ENCODE measurements at regions not wholly inside any gene's neighbourhood (a gene's known extent, or its start where the extent isn't known, plus 50 kb on each side); places are given as distances from the start of the nearest gene placed in this dataset.

DNA sequence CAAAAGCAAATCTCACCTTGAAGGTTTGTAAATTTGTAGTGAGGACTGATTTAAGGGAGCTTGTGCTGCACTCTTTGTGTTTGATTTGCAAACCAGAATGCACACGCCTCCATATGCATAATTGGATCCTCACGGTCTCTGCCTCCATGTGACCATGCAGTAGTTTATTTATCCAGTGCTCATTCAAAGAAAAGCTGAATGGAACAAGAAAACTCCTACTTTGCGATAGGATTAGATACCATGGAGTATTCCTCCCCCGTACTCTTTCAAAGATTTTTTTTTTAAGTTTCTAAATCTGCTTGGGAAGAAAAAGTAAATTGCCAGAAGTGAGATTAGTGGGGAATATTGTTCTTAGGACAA, 290.4 kb upstream of the TUT7 start:
- TF ChIP-seq, protein P1, sequence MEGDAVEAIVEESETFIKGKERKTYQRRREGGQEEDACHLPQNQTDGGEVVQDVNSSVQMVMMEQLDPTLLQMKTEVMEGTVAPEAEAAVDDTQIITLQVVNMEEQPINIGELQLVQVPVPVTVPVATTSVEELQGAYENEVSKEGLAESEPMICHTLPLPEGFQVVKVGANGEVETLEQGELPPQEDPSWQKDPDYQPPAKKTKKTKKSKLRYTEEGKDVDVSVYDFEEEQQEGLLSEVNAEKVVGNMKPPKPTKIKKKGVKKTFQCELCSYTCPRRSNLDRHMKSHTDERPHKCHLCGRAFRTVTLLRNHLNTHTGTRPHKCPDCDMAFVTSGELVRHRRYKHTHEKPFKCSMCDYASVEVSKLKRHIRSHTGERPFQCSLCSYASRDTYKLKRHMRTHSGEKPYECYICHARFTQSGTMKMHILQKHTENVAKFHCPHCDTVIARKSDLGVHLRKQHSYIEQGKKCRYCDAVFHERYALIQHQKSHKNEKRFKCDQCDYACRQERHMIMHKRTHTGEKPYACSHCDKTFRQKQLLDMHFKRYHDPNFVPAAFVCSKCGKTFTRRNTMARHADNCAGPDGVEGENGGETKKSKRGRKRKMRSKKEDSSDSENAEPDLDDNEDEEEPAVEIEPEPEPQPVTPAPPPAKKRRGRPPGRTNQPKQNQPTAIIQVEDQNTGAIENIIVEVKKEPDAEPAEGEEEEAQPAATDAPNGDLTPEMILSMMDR (IDR thresholded peaks at IDR 0.05), result no peak
- no peak for TF ChIP-seq EZH2 (IDR thresholded peaks at IDR 0.05; ENCODE audit: borderline replicate concordance, insufficient read depth, low read depth, low read length, poor library complexity, severe bottlenecking)
